Skeletal muscle satellite cell (primary cell): ENCODE measurements at regions not wholly inside any gene's neighbourhood (a gene's known extent, or its start where the extent isn't known, plus 50 kb on each side); places are given as distances from the start of the nearest gene placed in this dataset.

ENCODE experiments used
- H3K27me3 ChIP-seq: 2 replicates; pipeline ENCODE4 v1.7.0; 2013; ENCODE audit warnings: low read length; ENCODE audit not compliant: control insufficient read depth, insufficient read depth
- H3K36me3 ChIP-seq: 2 replicates; pipeline ENCODE4 v1.7.0; 2013; ENCODE audit warnings: mild to moderate bottlenecking, control low read depth, low read length; ENCODE audit not compliant: insufficient read depth
- H3K4me1 ChIP-seq: 2 replicates; pipeline ENCODE4 v1.7.0; 2013; ENCODE audit warnings: low read length; ENCODE audit not compliant: control insufficient read depth, insufficient read depth
- H3K4me2 ChIP-seq: 2 replicates; pipeline ENCODE4 v1.7.0; 2013; ENCODE audit warnings: mild to moderate bottlenecking, low read length
- H3K4me3 ChIP-seq: 2 replicates; pipeline ENCODE4 v1.7.0; 2013; ENCODE audit warnings: low read length
- H3K9ac ChIP-seq: 2 replicates; pipeline ENCODE4 v1.7.0; 2013; ENCODE audit warnings: mild to moderate bottlenecking, low read depth, low read length, moderate library complexity
- H3K9me3 ChIP-seq: replicated peaks from 2 replicates; pipeline ENCODE4 v1.7.0; 2013; ENCODE audit warnings: mild to moderate bottlenecking, control low read depth, low read length

DNA sequence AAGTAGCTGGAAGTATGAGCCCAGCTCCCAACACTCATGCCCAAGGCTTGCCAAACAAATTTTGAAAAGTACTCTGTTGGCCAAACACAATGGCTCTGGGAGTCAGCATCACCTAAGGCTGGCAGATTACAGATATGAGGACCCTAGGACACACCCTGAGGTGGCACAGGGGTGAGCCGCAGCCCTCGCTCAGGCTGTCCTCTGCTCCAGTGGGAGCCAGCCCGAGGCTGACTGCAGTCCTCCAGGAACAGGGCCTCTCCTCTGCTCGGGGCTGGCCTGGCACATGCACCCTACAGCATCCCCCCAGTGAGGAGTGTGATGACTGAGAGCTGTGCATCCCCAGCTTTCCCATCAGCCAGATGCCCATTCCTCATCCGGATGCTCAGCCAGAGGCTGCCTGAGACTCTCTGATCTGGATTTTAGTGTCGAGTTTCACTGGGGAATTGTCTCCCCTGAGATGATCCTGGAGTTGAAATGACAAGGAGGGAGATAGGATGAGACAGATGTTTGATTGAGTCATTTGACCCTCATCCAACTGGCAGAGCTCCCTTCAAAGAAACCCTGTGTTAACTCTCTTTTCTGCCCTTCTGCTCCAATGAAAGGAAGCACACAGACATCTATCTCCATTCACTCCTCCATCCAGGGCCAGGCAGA lies 269.3 kb upstream of the NCKAP5 start:
- Histone ChIP-seq H3K4me2 (no peak overlapping the region), H3K27me3 (no peaks in the 10 kb centered on the region), H3K9ac (peak overlapping the region; percentile 41), H3K9me3 (no peaks in the 10 kb centered on the region), H3K4me3 (no peak overlapping the region), H3K36me3 (no peaks in the 10 kb centered on the region), H3K4me1 (peaks cover 37% of the 10 kb centered on the region)

- no peak overlapping the region for H3K4me2 ChIP-seq
- H3K36me3 ChIP-seq, result no peaks in the 10 kb centered on the region
- H3K4me3 ChIP-seq, result no peak overlapping the region
- no peaks in the 10 kb centered on the region for H3K27me3 ChIP-seq
- no peak overlapping the region for H3K9ac ChIP-seq
- H3K4me1 ChIP-seq, result peaks cover 45% of the 10 kb centered on the region
- no peaks in the 10 kb centered on the region for H3K9me3 ChIP-seq
Measured at GRCh38 chr2:133838642-133839365, 270.5 kb upstream of the NCKAP5 start.

GRCh38 chr2:133839677-133840076 lies 271.4 kb upstream of the NCKAP5 start:
- no peak overlapping the region for H3K9ac ChIP-seq
- H3K4me2 ChIP-seq, result no peak overlapping the region
- H3K4me1 ChIP-seq, result peaks cover 49% of the 10 kb centered on the region
- H3K27me3 ChIP-seq, result no peaks in the 10 kb centered on the region
- H3K4me3 ChIP-seq, result no peak overlapping the region
- no peaks in the 10 kb centered on the region for H3K36me3 ChIP-seq
- no peaks in the 10 kb centered on the region for H3K9me3 ChIP-seq

DNA sequence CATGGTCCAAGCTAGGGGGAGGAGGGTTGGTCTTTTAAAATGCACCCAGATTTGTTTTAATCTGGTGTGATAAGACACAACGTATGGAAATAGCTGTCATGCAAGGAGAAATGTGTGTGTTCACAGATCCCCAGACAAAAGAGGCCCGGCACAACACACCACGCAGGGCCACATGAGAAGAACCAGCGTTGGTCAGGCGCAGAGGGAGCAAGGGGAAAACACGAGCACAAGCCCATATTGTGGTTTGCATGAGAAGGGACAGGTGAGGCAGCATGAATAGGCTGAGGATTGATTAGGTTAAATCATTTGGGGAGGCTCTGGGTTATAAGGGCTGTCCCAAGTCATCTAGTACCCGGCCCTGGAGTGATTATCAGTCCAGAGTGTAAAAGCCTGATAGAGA lies 272.5 kb upstream of the NCKAP5 start:
- peaks cover 49% of the 10 kb centered on the region for H3K4me1 ChIP-seq
- H3K9me3 ChIP-seq, result no peaks in the 10 kb centered on the region
- H3K4me3 ChIP-seq, result no peak overlapping the region

DNA sequence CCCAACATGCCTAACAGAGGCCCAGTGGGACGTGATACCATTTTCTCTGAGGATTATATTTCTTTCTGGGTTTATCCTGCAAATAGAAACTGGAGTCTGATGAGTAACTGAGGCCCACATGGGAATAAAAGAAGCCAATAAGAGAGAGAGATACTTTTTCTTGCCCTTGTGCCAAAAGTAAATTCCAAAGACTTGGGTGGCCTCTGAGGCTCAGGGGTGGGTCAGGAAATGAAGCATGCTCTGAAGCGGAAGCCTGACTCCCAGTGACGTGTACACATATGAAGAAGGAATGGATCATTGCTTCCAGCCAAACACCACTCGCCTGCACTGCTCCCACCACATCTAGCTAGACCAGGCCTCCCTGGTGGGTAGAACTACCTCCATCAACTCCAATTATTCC lies 273.6 kb upstream of the NCKAP5 start:
- H3K27me3 ChIP-seq, result no peaks in the 10 kb centered on the region
- peaks cover 43% of the 10 kb centered on the region for H3K4me1 ChIP-seq
- H3K36me3 ChIP-seq, result no peaks in the 10 kb centered on the region
- peak overlapping the region; percentile 54 for H3K9ac ChIP-seq
- no peaks in the 10 kb centered on the region for H3K9me3 ChIP-seq
- H3K4me2 ChIP-seq, result peak overlapping the region; percentile 5
- H3K4me3 ChIP-seq, result peak overlapping the region; percentile 33

More for the DNA sequence above, 272.5 kb upstream of the NCKAP5 start:
- no peaks in the 10 kb centered on the region for H3K36me3 ChIP-seq
- H3K9ac ChIP-seq, result no peak overlapping the region
- no peaks in the 10 kb centered on the region for H3K27me3 ChIP-seq
- no peak overlapping the region for H3K4me2 ChIP-seq

DNA sequence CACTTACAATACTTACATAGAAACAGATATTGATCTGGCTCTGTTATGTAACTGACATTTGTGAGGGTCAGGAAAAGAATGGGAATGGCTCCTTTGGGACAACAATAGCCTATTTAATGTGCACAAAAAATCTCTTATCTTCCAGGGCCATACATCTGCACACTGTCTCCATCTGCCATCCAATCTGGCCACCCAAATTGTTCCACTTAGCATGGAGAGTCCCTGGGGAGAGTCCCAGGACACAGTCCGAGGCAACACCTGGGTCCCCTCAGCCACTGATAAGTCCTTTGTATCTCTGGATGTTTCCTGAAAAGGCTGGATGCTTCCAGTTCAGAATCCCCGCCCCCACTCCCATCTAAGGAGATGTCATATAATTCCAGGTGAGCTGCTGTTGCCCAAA lies 274.2 kb upstream of the NCKAP5 start:
- H3K36me3 ChIP-seq, result no peaks in the 10 kb centered on the region
- no peak overlapping the region for H3K4me2 ChIP-seq
- H3K27me3 ChIP-seq, result no peaks in the 10 kb centered on the region
- H3K9ac ChIP-seq, result peak overlapping the region; percentile 54
- H3K4me1 ChIP-seq, result peaks cover 38% of the 10 kb centered on the region
- peak overlapping the region; percentile 33 for H3K4me3 ChIP-seq
- no peaks in the 10 kb centered on the region for H3K9me3 ChIP-seq

GRCh38 chr2:133843091-133843490 lies 274.8 kb upstream of the NCKAP5 start:
- no peak overlapping the region for H3K9ac ChIP-seq
- H3K9me3 ChIP-seq, result no peaks in the 10 kb centered on the region
- H3K4me2 ChIP-seq, result no peak overlapping the region
- H3K4me1 ChIP-seq, result peaks cover 31% of the 10 kb centered on the region
- no peaks in the 10 kb centered on the region for H3K27me3 ChIP-seq
- H3K36me3 ChIP-seq, result no peaks in the 10 kb centered on the region
- no peak overlapping the region for H3K4me3 ChIP-seq

DNA sequence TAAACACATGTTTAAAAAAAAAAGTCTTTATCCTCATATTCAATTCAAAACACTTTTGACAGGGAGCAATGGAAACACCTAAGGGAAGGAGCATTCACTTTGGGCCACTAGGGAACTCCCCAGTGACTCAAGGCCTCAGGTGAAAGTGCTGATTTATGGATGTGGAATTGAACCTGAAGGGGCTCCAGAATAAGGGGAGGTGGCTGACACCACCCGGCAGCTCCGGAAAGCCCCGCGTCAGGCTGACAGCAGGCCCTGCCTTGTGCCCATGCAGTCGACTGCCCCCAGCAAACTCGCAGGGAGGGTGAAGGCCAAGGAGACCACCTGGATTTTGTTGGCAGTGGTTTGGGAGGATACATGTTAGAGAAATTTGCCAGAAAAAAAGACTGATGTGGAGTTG lies 275.3 kb upstream of the NCKAP5 start:
- no peaks in the 10 kb centered on the region for H3K27me3 ChIP-seq
- H3K36me3 ChIP-seq, result no peaks in the 10 kb centered on the region

GRCh38 chr2:133844214-133844892 lies 276.1 kb upstream of the NCKAP5 start:
- H3K9ac ChIP-seq, result no peak overlapping the region
- no peaks in the 10 kb centered on the region for H3K9me3 ChIP-seq
- H3K4me1 ChIP-seq, result peaks cover 30% of the 10 kb centered on the region
- H3K4me2 ChIP-seq, result no peak overlapping the region
- no peaks in the 10 kb centered on the region for H3K36me3 ChIP-seq
- H3K4me3 ChIP-seq, result no peak overlapping the region
- peaks cover 4% of the 10 kb centered on the region for H3K27me3 ChIP-seq

More for the DNA sequence above, 275.3 kb upstream of the NCKAP5 start:
- Histone ChIP-seq H3K4me1 (peaks cover 30% of the 10 kb centered on the region), H3K9me3 (no peaks in the 10 kb centered on the region), H3K4me3 (no peak overlapping the region), H3K9ac (no peak overlapping the region), H3K4me2 (no peak overlapping the region)

DNA sequence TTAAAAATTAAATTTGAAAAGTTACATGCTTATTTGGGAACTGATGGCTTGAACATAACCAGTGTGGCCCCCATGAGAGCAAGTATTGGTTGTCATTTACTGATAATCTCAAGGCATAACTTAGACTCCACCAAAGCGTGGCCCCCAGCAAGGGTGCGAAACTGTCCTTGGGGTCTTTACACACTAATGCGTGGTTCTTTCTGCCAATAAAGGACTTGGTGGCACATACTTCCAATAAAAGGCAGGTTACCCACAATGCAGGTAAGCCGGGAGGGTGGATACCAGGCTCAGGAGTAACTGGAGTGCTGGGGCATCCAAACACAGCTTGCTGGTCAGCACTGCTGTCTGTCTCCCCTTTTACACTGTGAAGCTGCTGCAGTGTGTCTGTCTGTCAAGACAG lies 278.2 kb upstream of the NCKAP5 start:
- Histone ChIP-seq H3K27me3 (peaks cover 10% of the 10 kb centered on the region), H3K36me3 (no peaks in the 10 kb centered on the region), H3K9ac (no peak overlapping the region), H3K4me3 (no peak overlapping the region), H3K4me1 (peaks cover 23% of the 10 kb centered on the region), H3K9me3 (no peaks in the 10 kb centered on the region), H3K4me2 (no peak overlapping the region)

DNA sequence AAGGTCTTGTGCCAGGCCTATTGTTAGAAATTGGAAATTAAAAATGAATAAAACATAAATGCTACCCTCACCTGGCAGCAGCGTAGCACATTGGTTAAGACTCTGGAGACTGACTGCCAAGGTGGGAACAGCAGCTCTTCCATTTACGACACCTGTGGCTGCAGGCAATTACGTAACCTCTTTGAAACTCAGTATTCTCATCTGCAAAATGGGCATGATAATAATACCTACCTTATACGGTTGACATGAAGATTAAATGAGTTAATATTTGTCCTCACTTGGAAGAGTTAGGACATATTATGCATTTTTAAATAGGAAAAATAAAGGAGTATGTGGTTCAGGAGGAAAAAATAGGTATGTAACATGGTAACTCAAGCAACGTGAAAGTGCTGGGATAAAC lies 279.3 kb upstream of the NCKAP5 start:
- Histone ChIP-seq H3K9ac (no peak overlapping the region), H3K9me3 (no peaks in the 10 kb centered on the region), H3K27me3 (peaks cover 10% of the 10 kb centered on the region), H3K36me3 (no peaks in the 10 kb centered on the region), H3K4me3 (no peak overlapping the region), H3K4me1 (peaks cover 12% of the 10 kb centered on the region), H3K4me2 (no peak overlapping the region)
